Fibroblast of pulmonary artery (primary cell): ENCODE measurements at regions not wholly inside any gene's neighbourhood (a gene's known extent, or its start where the extent isn't known, plus 50 kb on each side); places are given as distances from the start of the nearest gene placed in this dataset.
"Not testable (repeated sequence)": the region's sequence is repeated elsewhere in the genome, so short reads cannot be mapped to it uniquely, and the experiment has no call there.

Experiments
- DNase-seq: peaks from one replicate; pipeline ENCODE4 v3.0.0-alpha.2; 2010; ENCODE audit warnings: low read depth
- H3K4me3 ChIP-seq: replicated peaks from 2 replicates; pipeline ENCODE4 v1.5.1; 2011; ENCODE audit warnings: low read depth, mild to moderate bottlenecking, control low read depth, low read length, moderate library complexity
- CTCF ChIP-seq: IDR thresholded peaks from 2 replicates; pipeline ENCODE4 v1.5.1; 2011; ENCODE audit warnings: mild to moderate bottlenecking, control low read depth, low read length, inconsistent platforms; ENCODE audit errors: missing control alignments

GRCh38 chrX:65871671-65872311, 168.1 kb downstream of the VSIG4 start:
- TF ChIP-seq CTCF = peak; percentile 14
- DNase-seq = peak; percentile 51
- no peak overlapping the region for H3K4me3 ChIP-seq

GRCh38 chrX:65870544-65870943, 169.3 kb downstream of the VSIG4 start:
- not testable (repeated sequence) for DNase-seq, H3K4me3 ChIP-seq

GRCh38 chrX:65866773-65867172, 173.1 kb downstream of the VSIG4 start:
- no peak overlapping the region for H3K4me3 ChIP-seq
- TF ChIP-seq CTCF = no peak
- DNase-seq = no peak

- H3K4me3 ChIP-seq = no peak overlapping the region
- no peak for DNase-seq
- no peak for TF ChIP-seq CTCF
Observed at GRCh38 chrX:65866146-65866545, 173.7 kb downstream of the VSIG4 start.

GRCh38 chrX:65862638-65863037, 177.2 kb downstream of the VSIG4 start:
- no peak for DNase-seq
- TF ChIP-seq CTCF = no peak
- no peak overlapping the region for H3K4me3 ChIP-seq

- TF ChIP-seq CTCF = no peak
- DNase-seq = no peak
- H3K4me3 ChIP-seq = no peak overlapping the region
Observed at GRCh38 chrX:65859299-65859698, 180.6 kb downstream of the VSIG4 start.

GRCh38 chrX:65854437-65854836, 185.4 kb downstream of the VSIG4 start:
- not testable (repeated sequence) for H3K4me3 ChIP-seq, DNase-seq

- not testable (repeated sequence) for H3K4me3 ChIP-seq, DNase-seq
Observed at GRCh38 chrX:65851306-65851705, 183.9 kb downstream of the MSN start.

- not testable (repeated sequence) for DNase-seq
Observed at GRCh38 chrX:65850821-65851220, 183.4 kb downstream of the MSN start.

More at GRCh38 chrX:65850821-65851220, 183.4 kb downstream of the MSN start:
- H3K4me3 ChIP-seq = not testable (repeated sequence)
